Breast epithelium (tissue), 4 donors: ENCODE measurements at regions not wholly inside any gene's neighbourhood (a gene's known extent, or its start where the extent isn't known, plus 50 kb on each side); places are given as distances from the start of the nearest gene placed in this dataset.
"Not testable (repeated sequence)": the region's sequence is repeated elsewhere in the genome, so short reads cannot be mapped to it uniquely, and the experiment has no call there.

ENCODE experiments used
- DNase-seq, 2 donors: peaks; one replicate each; pipeline ENCODE4 v3.0.0-alpha.2; 2019; ENCODE audit warnings: low spot score in 2 of 2
- H3K27ac ChIP-seq, 2 donors: fragments of 200-600 bp; sonication (generic) in 1 of 2; one replicate each; pipeline ENCODE4 v1.5.1; 2016 to 2019; ENCODE audit warnings: mild to moderate bottlenecking in 1 of 2
- H3K27me3 ChIP-seq, 2 donors: fragments of 200-600 bp; sonication (generic) in 1 of 2; one replicate each; pipeline versions ENCODE4 v1.5.1 to v1.6.0; 2017 to 2019; ENCODE audit warnings: control low read depth in 1 of 2, mild to moderate bottlenecking in 1 of 2
- H3K36me3 ChIP-seq: fragments of 200-600 bp; one replicate; pipeline ENCODE4 v1.5.1; 2019
- H3K4me1 ChIP-seq, 2 donors: fragments of 200-600 bp; sonication (generic); one replicate each; pipeline ENCODE4 v1.5.1; 2016 to 2019; ENCODE audit warnings: control low read depth in 1 of 2
- H3K4me3 ChIP-seq, 3 donors: fragments of 200-600 bp; sonication (generic); 1 replicate in 2 of 3; 2 replicates in 1 of 3; pipeline ENCODE4 v1.5.1; 2016 to 2019; ENCODE audit warnings: mild to moderate bottlenecking in 3 of 3, moderate library complexity in 2 of 3
- H3K9me3 ChIP-seq, 2 donors: fragments of 200-600 bp; sonication (generic) in 1 of 2; one replicate each; pipeline ENCODE4 v1.5.1; 2016 to 2019; ENCODE audit warnings: control low read depth in 1 of 2
- POLR2A ChIP-seq: fragments of 450-650 bp; IDR thresholded peaks from one replicate; pipeline ENCODE4 v1.6.1; 2016; ENCODE audit warnings: antibody characterized with exemption, mild to moderate bottlenecking, moderate library complexity
- POLR2AphosphoS5 ChIP-seq, 3 donors: sonication (generic); formaldehyde crosslinking; IDR thresholded peaks; one replicate each; pipeline ENCODE4 v1.6.1; 2017; ENCODE audit warnings: antibody characterized with exemption in 3 of 3
- intact Hi-C: fragments of 100-400 bp; cut with DNase I; formaldehyde crosslinking; loops from one replicate; pipeline ENCODE4 v1.15.1; 2023; ENCODE audit warnings: low total_unique reads
- TF ChIP-seq, protein P1 (sequence below), 3 donors: fragments of 450-650 bp; IDR thresholded peaks; one replicate each; pipeline ENCODE4 v1.5.1; 2016 to 2017; ENCODE audit warnings: antibody characterized with exemption in 3 of 3, mild to moderate bottlenecking in 3 of 3, moderate library complexity in 3 of 3

DNA sequence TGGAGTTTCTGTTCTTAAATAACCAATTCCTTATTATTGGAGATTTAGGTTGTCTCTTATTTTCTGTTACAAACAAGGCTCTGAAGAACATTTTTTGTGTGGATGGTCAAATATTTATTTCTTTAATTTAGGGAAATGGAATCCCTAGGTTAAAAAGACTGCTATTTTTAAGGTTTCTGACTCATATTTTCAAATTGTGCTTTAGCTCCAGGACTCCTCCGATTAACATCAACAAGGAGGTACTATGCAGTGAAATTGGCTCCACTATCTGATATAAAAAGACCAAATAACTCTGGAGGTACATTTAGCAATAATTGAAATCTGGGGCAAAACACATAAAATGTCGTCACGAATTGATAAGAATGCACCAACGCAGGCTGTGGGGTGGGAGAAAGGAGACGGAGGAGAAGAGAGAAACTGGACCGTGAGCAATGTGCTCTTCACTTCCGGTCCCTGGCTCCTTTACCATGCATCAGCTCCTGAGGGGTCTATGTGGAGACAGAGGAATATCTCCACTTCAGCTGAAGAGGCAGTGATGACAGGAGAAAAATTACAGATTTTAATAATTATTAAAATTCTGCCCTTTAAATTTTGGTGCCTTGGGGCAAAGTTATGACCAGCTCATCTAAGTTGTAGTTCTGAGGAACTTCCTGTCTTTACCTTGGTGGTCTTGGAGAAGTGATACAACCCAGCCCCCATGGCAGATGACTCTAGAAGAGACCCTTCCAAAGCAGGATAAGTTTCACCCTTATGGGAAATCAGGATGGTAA lies 90.2 kb upstream of the BTG1 start:
- H3K4me3 ChIP-seq, result no peak overlapping the region
- no peaks in the 10 kb centered on the region for H3K36me3 ChIP-seq
- H3K4me1 ChIP-seq, result no peaks in the 10 kb centered on the region
- H3K27ac ChIP-seq, result no peak overlapping the region
- no peak for DNase-seq
- H3K27me3 ChIP-seq, result no peaks in the 10 kb centered on the region
- no peaks in the 10 kb centered on the region for H3K9me3 ChIP-seq
- TF ChIP-seq POLR2AphosphoS5 (IDR thresholded peaks at IDR 0.05) (no peak), POLR2A (no peak)
- TF ChIP-seq, protein P1, sequence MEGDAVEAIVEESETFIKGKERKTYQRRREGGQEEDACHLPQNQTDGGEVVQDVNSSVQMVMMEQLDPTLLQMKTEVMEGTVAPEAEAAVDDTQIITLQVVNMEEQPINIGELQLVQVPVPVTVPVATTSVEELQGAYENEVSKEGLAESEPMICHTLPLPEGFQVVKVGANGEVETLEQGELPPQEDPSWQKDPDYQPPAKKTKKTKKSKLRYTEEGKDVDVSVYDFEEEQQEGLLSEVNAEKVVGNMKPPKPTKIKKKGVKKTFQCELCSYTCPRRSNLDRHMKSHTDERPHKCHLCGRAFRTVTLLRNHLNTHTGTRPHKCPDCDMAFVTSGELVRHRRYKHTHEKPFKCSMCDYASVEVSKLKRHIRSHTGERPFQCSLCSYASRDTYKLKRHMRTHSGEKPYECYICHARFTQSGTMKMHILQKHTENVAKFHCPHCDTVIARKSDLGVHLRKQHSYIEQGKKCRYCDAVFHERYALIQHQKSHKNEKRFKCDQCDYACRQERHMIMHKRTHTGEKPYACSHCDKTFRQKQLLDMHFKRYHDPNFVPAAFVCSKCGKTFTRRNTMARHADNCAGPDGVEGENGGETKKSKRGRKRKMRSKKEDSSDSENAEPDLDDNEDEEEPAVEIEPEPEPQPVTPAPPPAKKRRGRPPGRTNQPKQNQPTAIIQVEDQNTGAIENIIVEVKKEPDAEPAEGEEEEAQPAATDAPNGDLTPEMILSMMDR (IDR thresholded peaks at IDR 0.05), result no peak
- intact Hi-C loops, result no loop called here

- H3K4me1 ChIP-seq, result no peaks in the 10 kb centered on the region
- H3K27me3 ChIP-seq, result no peaks in the 10 kb centered on the region
- H3K9me3 ChIP-seq, result no peaks in the 10 kb centered on the region
- no peak overlapping the region for H3K4me3 ChIP-seq
- no peaks in the 10 kb centered on the region for H3K36me3 ChIP-seq
- H3K27ac ChIP-seq, result no peak overlapping the region
- TF ChIP-seq, protein P1 (IDR thresholded peaks at IDR 0.05), result no peak
- TF ChIP-seq POLR2AphosphoS5 (IDR thresholded peaks at IDR 0.05) (no peak), POLR2A (no peak)
- DNase-seq, result no peak
- intact Hi-C loops, result no loop called here
Observed at GRCh38 chr12:92234533-92234932, 88.9 kb upstream of the BTG1 start.

DNA sequence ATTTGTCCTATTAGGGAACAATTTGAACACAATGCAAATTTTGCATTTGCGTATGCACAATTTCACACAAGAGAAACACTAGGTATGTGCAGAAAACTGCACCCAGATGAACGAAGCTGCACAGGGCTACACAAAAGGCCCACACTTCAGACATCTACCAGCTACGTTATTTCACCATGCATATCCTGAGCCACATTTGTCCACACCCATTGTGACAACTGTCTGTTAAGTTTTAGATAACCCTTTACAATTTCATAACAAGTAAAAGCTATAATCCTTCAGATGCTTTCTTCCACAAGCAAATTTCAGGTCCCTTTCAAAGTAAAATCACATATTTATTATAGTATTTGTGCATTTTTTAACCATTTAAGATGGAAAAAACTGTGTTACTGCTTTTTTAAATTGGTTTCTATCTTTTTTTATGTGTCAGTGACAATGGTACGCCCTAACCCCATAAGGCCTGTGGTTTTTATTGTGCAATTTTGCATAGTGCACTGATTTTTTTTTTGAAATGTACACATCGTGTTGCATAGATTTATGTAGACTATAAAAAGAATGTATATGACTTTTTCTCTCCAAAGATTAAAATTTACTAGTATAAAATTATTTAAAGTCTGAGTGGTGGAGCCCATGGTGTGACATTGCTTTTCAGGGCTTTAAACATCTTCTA lies 87.8 kb upstream of the BTG1 start:
- H3K4me1 ChIP-seq, result no peaks in the 10 kb centered on the region
- no peak overlapping the region for H3K27ac ChIP-seq

GRCh38 chr12:92232371-92232932 lies 86.8 kb upstream of the BTG1 start:
- H3K36me3 ChIP-seq, DNase-seq, intact Hi-C loops, H3K4me1 ChIP-seq, H3K27me3 ChIP-seq, H3K9me3 ChIP-seq, H3K27ac ChIP-seq, H3K4me3 ChIP-seq: not testable (repeated sequence)

More for the DNA sequence above, 87.8 kb upstream of the BTG1 start:
- H3K4me3 ChIP-seq, result no peak overlapping the region
- no peaks in the 10 kb centered on the region for H3K27me3 ChIP-seq
- intact Hi-C loops, result no loop called here
- TF ChIP-seq, protein P1 (IDR thresholded peaks at IDR 0.05), result no peak
- TF ChIP-seq POLR2A (no peak), POLR2AphosphoS5 (IDR thresholded peaks at IDR 0.05) (no peak)
- H3K9me3 ChIP-seq, result no peaks in the 10 kb centered on the region
- H3K36me3 ChIP-seq, result no peaks in the 10 kb centered on the region
- no peak for DNase-seq

DNA sequence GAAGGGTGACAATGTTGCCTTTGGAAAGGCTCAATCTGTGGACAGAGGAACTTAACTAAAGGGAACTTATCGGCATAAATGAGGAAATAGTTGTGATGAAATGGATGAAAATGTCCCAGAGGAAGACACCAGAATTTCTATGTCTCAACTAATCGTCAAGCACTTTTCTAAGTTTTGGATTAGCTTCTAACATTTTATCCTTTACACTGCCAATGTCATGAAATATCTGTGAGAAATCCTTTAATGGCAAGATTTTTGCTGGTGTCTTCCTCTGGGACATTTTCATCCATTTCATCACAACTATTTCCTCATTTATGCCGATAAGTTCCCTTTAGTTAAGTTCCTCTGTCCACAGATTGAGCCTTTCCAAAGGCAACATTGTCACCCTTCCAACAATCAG lies 86.3 kb upstream of the BTG1 start:
- H3K4me3 ChIP-seq, DNase-seq, intact Hi-C loops, H3K36me3 ChIP-seq, H3K4me1 ChIP-seq, H3K27me3 ChIP-seq, H3K27ac ChIP-seq, H3K9me3 ChIP-seq: not testable (repeated sequence)

GRCh38 chr12:92231532-92231931 lies 85.9 kb upstream of the BTG1 start:
- H3K27ac ChIP-seq, DNase-seq, H3K27me3 ChIP-seq, H3K4me1 ChIP-seq, H3K36me3 ChIP-seq, H3K9me3 ChIP-seq, H3K4me3 ChIP-seq, intact Hi-C loops: not testable (repeated sequence)
